Activated CD4-positive, alpha-beta T cell treated with anti-CD3 and anti-CD28 coated beads for 24 hours (primary cell): ENCODE measurements at regions not wholly inside any gene's neighbourhood (a gene's known extent, or its start where the extent isn't known, plus 50 kb on each side); places are given as distances from the start of the nearest gene placed in this dataset.

Source experiments
- DNase-seq, 2 donors: peaks; one replicate each; pipeline ENCODE4 v3.0.0-alpha.2; 2020; ENCODE audit warnings: low read depth in 2 of 2

- DNase-seq, result no peak
Observed at GRCh38 chr5:74424162-74424868, 216.2 kb downstream of the ENC1 start.

DNA sequence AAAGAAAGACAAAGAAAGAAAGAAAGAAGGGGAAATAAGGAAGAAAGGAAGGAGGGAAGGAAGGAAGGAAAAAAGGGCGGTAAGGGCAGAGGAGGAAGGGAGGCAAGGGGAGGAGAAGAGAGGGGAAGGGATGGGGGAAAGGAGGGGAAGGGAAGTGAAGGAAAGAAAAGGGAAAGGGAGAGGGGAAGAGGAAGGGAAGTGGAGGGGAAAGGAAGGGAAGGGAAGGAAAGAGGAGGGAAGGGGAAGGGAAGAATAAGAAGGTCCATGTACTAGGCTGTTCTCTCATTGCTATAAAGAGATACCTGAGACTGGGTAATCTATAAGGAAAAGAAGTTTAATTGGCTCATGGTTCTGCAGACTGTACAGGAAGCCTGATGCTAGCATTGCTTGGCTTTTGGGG is 217.1 kb downstream of the ENC1 start:
- no peak for DNase-seq

- no peak for DNase-seq
Observed at GRCh38 chr5:74422671-74423070, 217.9 kb downstream of the ENC1 start.

DNA sequence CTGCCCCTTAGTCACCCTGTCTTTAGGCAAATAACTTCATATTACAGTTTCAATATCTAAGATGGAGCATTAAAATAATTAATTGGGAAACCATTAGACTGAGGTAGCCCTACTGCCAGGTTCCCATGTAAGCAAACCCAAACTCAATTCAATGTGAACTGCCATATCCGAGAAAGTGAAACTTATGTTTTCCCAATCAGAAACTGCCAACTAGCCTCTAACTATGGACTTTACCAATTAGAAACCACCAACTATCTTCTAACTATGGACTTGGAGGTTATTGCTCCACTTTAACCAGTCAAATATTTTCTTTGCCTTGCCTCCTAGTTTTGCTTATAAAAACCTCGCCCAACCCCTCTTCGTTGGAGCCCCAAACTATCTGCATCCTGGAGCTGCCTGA is 218.5 kb downstream of the ENC1 start:
- DNase-seq, result no peak

DNA sequence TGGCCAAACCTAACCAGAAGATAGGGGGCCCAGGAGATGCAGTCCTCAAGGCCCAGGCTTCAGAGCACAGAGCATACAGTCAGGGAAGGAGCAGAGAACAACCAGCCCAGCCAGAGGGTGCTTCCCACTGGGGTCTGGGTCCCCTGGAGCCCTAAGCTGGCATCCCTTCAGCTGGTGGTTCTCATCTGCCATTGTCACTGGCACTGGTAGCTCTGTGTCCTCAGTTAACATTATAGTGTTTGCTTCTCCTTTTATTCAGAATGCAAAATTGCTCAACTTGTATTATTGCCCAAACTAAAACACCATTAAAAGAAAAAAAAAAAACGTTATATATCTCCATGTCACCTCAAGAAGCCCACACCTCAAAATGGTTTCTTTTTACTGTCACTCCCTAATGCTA is 219.2 kb downstream of the ENC1 start:
- DNase-seq, result no peak

GRCh38 chr5:74420947-74421346 is 219.6 kb downstream of the ENC1 start:
- DNase-seq, result no peak

- DNase-seq, result no peak
Observed at GRCh38 chr5:74420220-74420619, 220.3 kb downstream of the ENC1 start.

DNA sequence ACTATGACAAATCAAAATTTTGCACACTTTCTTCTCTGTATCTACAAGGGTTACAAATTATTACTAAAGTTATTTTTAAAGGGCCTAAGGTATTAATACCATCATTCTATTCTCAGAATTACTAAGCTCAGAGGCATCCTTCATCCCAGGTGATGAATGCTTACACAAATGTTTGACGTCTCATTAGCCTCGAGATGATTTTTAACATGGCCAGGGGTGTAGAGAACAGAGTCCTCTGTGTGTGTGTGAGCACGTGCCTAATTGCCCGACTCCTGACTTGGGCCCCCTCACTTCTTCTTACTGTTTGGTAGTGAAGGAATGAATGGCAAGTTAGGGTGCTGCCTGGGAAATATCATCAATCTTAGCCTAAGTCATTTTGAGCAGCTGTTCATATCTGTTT is 221.1 kb downstream of the ENC1 start:
- no peak for DNase-seq

- DNase-seq, result no peak
Observed at GRCh38 chr5:74418709-74419108, 221.8 kb downstream of the ENC1 start.

GRCh38 chr5:74418261-74418660 is 222.3 kb downstream of the ENC1 start:
- no peak for DNase-seq

GRCh38 chr5:74415695-74416102 is 224.8 kb downstream of the ENC1 start:
- DNase-seq, result no peak

GRCh38 chr5:74414228-74414627 is 226.3 kb downstream of the ENC1 start:
- no peak for DNase-seq

DNA sequence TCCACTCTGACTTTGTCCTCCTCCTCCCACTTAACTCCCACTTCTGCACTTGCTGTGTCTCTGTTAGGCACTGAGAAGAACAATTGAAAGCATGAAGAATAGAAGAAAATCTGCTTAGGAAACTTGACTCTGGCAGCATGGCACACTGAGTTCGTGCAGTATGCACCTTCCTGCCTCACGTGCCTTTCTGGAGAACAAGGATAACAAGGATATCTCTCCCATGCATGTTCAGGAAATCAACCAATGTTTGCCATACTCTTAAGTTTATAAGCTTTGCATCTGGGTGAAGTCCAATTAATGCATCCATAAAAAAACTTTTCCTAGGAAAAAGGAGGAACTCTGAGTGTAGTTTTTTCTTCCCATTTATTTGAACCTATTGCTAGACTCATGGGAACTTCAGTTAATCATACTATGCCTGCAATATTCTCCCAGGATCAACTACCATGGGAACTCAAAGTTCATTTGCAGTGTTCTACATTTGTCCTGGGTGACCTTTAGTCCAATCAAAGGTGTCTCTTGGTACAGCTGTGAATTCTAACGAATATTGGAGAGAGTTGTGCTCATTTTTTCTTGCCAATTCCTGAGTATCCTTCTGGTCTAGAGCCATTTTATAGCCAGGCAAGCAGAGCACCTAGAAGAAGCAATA is 227.0 kb downstream of the ENC1 start:
- DNase-seq, result no peak

GRCh38 chr5:74412066-74412465 is 228.5 kb downstream of the ENC1 start:
- DNase-seq, result no peak

DNA sequence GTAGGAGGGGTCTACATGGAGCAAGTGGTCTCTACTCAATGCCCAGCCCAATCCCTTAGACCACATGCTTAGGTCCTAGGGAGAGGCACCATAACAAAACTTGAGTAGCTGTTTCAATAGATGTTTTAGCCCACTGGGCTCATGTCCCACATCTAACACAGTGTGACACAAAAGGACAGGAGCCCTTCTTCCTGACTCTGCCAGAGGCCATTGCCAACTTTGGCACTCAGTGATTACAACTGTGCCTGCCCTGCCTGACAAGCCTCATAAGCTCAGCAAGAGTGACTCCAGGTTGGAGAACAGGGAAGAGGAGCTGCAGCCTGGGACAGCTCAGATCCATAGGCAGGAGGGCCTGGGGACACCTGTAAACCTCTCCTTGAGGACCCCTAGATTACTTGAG is 230.8 kb downstream of the ENC1 start:
- DNase-seq, result no peak

GRCh38 chr5:74409166-74409706 is 231.3 kb downstream of the ENC1 start:
- DNase-seq, result no peak

- DNase-seq, result no peak
Observed at GRCh38 chr5:74408150-74409043, 232.1 kb downstream of the ENC1 start.

- DNase-seq, result no peak
Observed at GRCh38 chr5:74407701-74408100, 232.8 kb downstream of the ENC1 start.

GRCh38 chr5:74406844-74407243 is 233.7 kb downstream of the ENC1 start:
- no peak for DNase-seq

- DNase-seq, result no peak
Observed at GRCh38 chr5:74405593-74405992, 234.9 kb downstream of the ENC1 start.

DNA sequence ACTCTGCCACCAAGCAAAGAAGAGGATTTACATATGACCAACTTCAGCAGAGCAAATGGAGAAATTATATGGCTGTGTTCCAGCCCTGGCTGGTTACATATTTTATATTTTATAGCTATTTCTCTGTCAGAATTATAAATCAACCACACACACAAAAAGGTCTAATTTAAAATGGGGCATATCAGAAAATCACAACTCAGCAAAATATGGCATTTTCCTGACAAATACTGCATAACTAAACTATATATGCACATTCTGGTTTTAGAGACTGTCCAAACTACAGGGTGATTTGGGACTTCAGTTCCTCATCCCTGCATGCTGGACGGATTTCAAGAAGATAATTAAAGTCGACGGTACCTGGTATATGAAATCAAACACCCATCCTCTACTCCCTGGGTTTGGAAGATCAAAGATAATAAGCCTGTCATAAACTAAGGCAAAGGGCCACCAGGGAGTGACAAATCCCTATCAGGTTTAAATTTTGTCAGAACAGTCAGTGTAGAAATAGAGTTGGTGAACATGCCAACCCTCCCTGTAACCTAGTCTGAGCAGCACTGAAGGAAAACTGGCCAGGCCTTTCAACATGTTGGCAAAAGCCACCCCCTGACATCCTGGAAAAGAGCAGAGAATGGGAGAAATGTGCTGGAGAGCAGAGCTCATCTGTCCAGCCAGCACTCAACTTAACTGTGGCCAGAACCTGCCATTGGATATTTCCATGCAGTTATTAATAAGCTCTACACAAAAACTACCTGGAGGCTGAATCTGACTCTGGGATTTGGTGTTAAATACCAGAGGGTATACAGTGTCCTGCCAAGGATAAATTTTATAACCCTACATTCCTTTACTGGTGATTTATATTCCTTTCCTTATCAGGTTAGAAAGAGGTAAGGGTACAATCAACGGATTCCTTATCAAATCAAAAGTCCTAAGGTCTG is 235.7 kb downstream of the ENC1 start:
- DNase-seq, result no peak
